ENCODE measurements at regions not wholly inside any gene's neighbourhood (a gene's known extent, or its start where the extent isn't known, plus 50 kb on each side); places are given as distances from the start of the nearest gene placed in this dataset.

DNA sequence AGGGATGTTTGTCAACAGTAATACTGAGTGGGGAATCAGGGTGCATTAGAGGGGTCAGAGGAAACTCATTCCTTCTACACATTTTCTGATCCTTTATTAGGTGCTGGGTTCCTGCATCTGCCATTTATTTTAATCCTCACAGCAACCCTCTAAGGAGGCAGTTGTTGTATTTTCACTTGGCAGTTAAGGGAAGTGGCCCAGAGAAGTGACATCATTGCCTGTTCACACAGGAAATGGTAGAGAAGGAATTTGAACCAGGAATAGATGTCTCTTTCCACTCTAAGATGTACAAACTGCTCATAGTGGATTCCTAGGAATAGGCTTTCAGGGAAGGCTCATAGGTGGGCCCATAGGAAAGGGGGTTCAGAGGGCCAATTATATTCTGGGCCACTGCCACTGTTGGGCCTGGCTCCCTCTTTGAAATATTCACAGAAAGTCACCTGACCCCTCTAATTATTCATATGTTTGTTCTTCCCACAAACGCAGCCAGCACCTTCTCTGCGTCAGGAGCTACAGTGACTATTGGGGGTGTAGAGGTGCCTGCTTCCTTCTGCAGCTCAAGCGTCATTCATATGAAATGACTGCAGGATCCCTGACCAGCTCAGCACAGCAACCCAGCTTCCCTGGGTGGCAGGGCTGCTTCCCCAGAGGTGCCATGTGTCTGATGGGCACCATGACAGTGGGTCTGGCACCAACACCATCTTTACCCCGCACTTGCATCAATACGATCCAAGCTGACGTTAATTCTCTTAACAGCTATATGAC is 163.9 kb upstream of the SMAD3 start:
- in situ Hi-C loops (cut with MboI; ENCODE audit: low sequenced_read_pairs, unreplicated experiment): no loop called here

DNA sequence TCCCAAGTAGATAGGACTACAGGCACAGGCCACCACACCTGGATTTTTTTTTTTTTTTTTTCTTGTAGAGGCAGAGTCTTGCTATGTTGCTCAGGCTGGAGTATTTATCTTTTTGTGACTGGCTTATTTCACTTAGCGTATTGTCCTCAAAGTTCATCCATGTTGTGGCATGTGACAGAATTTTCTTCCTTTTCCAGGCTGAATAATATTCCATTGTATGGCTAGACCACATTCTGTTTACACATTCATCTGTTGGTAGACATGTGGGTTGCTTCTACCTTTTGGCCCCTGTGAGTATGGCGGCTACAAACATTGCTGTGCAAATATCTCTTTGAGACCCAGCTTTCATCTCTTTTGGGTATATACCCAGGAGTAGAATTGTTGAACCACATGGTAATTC is 160.2 kb upstream of the SMAD3 start:
- in situ Hi-C loops (cut with MboI; ENCODE audit: low sequenced_read_pairs, unreplicated experiment): no loop called here
- DNase-seq (ENCODE audit: low spot score): no peak
- TF ChIP-seq, protein P1, sequence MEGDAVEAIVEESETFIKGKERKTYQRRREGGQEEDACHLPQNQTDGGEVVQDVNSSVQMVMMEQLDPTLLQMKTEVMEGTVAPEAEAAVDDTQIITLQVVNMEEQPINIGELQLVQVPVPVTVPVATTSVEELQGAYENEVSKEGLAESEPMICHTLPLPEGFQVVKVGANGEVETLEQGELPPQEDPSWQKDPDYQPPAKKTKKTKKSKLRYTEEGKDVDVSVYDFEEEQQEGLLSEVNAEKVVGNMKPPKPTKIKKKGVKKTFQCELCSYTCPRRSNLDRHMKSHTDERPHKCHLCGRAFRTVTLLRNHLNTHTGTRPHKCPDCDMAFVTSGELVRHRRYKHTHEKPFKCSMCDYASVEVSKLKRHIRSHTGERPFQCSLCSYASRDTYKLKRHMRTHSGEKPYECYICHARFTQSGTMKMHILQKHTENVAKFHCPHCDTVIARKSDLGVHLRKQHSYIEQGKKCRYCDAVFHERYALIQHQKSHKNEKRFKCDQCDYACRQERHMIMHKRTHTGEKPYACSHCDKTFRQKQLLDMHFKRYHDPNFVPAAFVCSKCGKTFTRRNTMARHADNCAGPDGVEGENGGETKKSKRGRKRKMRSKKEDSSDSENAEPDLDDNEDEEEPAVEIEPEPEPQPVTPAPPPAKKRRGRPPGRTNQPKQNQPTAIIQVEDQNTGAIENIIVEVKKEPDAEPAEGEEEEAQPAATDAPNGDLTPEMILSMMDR (IDR thresholded peaks at IDR 0.05; ENCODE audit: borderline replicate concordance, control extremely low read depth, extremely low read depth, insufficient read depth, missing control alignments): no peak

More for the DNA sequence above, 163.9 kb upstream of the SMAD3 start:
- TF ChIP-seq, protein P1 (IDR thresholded peaks at IDR 0.05; ENCODE audit: borderline replicate concordance, control extremely low read depth, extremely low read depth, insufficient read depth, missing control alignments): no peak
- DNase-seq (ENCODE audit: low spot score): no peak

GRCh38 chr15:66905954-66906353 is 159.4 kb upstream of the SMAD3 start:
- TF ChIP-seq, protein P1 (IDR thresholded peaks at IDR 0.05; ENCODE audit: borderline replicate concordance, control extremely low read depth, extremely low read depth, insufficient read depth, missing control alignments): no peak
- no peak for DNase-seq (ENCODE audit: low spot score)
- in situ Hi-C loops (cut with MboI; ENCODE audit: low sequenced_read_pairs, unreplicated experiment): no loop called here

DNA sequence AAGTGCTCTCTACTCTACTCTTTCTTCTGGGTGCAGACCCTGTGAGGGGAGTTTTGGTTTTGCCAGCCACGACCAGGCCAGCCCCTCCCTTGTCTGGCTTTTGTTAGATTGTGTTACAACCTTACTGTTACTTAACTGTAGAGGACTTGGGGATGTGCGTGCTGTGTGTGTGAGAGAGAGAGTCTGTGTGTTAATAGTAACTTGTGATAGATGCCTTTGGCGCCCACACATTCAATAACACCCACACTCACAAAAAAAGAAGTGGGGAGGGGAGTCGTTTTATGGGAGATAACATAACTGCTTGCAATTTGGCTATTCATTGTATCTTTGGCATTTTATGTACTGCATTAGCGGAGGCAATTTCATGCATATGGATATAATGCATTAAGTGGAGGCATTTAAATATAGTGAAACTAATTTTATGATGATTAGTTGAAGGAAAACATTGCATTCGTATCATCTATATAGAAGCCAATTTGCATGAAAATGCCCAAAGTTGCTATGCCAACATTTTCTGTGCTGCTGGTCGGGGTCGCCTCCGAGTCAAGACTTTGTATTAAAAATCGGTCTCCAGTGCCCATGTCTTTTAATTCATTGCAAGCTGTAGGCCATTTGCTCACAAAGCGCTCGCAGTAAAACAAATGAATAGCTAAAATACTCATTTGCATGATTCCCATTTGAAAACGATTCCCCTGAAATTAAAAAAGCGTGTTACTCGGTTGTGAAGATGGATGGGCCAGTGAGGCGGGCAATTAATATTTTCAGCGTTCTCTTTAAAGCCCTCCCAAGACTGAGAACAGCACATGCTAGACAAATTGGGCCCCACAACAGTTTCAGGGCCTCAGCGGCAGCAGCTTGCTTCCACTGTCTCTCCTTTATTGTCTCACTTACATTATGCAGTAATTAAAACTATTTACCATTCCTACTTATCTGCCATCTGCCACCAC is 158.5 kb upstream of the SMAD3 start:
- no peak for DNase-seq (ENCODE audit: low spot score)
- TF ChIP-seq, protein P1 (IDR thresholded peaks at IDR 0.05; ENCODE audit: borderline replicate concordance, control extremely low read depth, extremely low read depth, insufficient read depth, missing control alignments): no peak
- in situ Hi-C loops (cut with MboI; ENCODE audit: low sequenced_read_pairs, unreplicated experiment): no loop called here

GRCh38 chr15:66907826-66908743 is 157.3 kb upstream of the SMAD3 start:
- no peak for DNase-seq (ENCODE audit: low spot score)
- TF ChIP-seq, protein P1 (IDR thresholded peaks at IDR 0.05; ENCODE audit: borderline replicate concordance, control extremely low read depth, extremely low read depth, insufficient read depth, missing control alignments): no peak
- in situ Hi-C loops (cut with MboI; ENCODE audit: low sequenced_read_pairs, unreplicated experiment): no loop called here

DNA sequence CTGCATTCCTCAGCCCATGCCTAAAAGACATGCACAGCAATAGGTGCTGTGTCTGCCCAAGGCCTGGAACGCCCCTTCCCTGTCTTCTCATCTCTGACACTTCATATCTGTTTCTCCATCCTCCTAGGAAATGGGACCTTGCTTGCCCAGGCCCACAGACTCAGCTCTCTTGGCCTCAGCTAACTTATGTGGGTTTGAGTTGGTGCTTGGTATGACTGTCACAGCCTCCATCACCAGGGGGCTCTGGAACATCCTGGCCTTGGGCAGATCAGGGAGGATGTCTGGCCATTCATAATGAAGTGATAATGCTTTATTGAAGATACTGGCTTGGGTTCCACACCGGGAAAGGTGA is 156.7 kb upstream of the SMAD3 start:
- in situ Hi-C loops (cut with MboI; ENCODE audit: low sequenced_read_pairs, unreplicated experiment): no loop called here
- DNase-seq (ENCODE audit: low spot score): no peak
- TF ChIP-seq, protein P1 (IDR thresholded peaks at IDR 0.05; ENCODE audit: borderline replicate concordance, control extremely low read depth, extremely low read depth, insufficient read depth, missing control alignments): no peak

Data from GM13976 (cell line).